ENCODE measurements at regions not wholly inside any gene's neighbourhood (a gene's known extent, or its start where the extent isn't known, plus 50 kb on each side); places are given as distances from the start of the nearest gene placed in this dataset.

GRCh38 chr4:45317739-45318138, 591.4 kb upstream of the GNPDA2 start:
- no peak overlapping the region for H3K4ac ChIP-seq (ENCODE audit: low read depth, low read length)
- H3K36me3 ChIP-seq (ENCODE audit: control insufficient read depth in 1 of 2, insufficient read depth in 2 of 2, low read length in 2 of 2): no peaks in the 10 kb centered on the region
- H3K18ac ChIP-seq (ENCODE audit: low read length): no peak overlapping the region
- no peaks in the 10 kb centered on the region for H3K4me1 ChIP-seq (ENCODE audit: control insufficient read depth in 1 of 2, insufficient read depth in 2 of 2, low read length in 2 of 2)
- no CpG with 5 or more reads among the region's 1 CpG for WGBS (ENCODE audit: extremely low coverage, insufficient coverage, insufficient read length)
- H3K79me1 ChIP-seq (ENCODE audit: low read length): no peaks in the 10 kb centered on the region
- H4K8ac ChIP-seq (ENCODE audit: low read depth, low read length): no peak overlapping the region
- H2BK12ac ChIP-seq (ENCODE audit: low read length): no peak overlapping the region
- no peaks in the 10 kb centered on the region for H3K9me3 ChIP-seq (ENCODE audit: insufficient read depth, low read depth, low read length)
- no peak overlapping the region for H3K14ac ChIP-seq (ENCODE audit: low read length)
- no peak overlapping the region for H2AK5ac ChIP-seq (ENCODE audit: low read length)
- no peaks in the 10 kb centered on the region for H3K27me3 ChIP-seq (ENCODE audit: insufficient read depth, low read length)
- H3K4me2 ChIP-seq (ENCODE audit: low read length): no peak overlapping the region
- H3K9ac ChIP-seq (ENCODE audit: low read length): no peak overlapping the region
- no peak overlapping the region for H2AFZ ChIP-seq (ENCODE audit: insufficient read depth, low read length, poor library complexity)
- no peak overlapping the region for H4K12ac ChIP-seq (ENCODE audit: low read depth, low read length)
- H2BK120ac ChIP-seq (ENCODE audit: insufficient read depth, low read length, poor library complexity): no peak overlapping the region
- H4K91ac ChIP-seq (ENCODE audit: low read depth, low read length): no peak overlapping the region
- no peak overlapping the region for H3K27ac ChIP-seq (ENCODE audit: low read depth, low read length)
- H3K23ac ChIP-seq (ENCODE audit: low read length): no peak overlapping the region
- H3K79me2 ChIP-seq (ENCODE audit: control insufficient read depth, insufficient read depth, low read length, poor library complexity): no peaks in the 10 kb centered on the region
- H3K4me3 ChIP-seq (ENCODE audit: low read depth, low read length): no peak overlapping the region
- no peak for DNase-seq
- H2BK5ac ChIP-seq (ENCODE audit: low read depth, low read length, poor library complexity): no peak overlapping the region

GRCh38 chr4:45317276-45317675, 590.9 kb upstream of the GNPDA2 start:
- WGBS (ENCODE audit: extremely low coverage, insufficient coverage, insufficient read length): no CpG with 5 or more reads among the region's 2 CpGs
- H3K23ac ChIP-seq (ENCODE audit: low read length): no peak overlapping the region
- no peak overlapping the region for H2BK12ac ChIP-seq (ENCODE audit: low read length)
- H3K79me2 ChIP-seq (ENCODE audit: control insufficient read depth, insufficient read depth, low read length, poor library complexity): no peaks in the 10 kb centered on the region
- H2BK5ac ChIP-seq (ENCODE audit: low read depth, low read length, poor library complexity): no peak overlapping the region
- no peaks in the 10 kb centered on the region for H3K79me1 ChIP-seq (ENCODE audit: low read length)
- no peaks in the 10 kb centered on the region for H3K36me3 ChIP-seq (ENCODE audit: control insufficient read depth in 1 of 2, insufficient read depth in 2 of 2, low read length in 2 of 2)
- no peak overlapping the region for H4K12ac ChIP-seq (ENCODE audit: low read depth, low read length)
- H3K14ac ChIP-seq (ENCODE audit: low read length): no peak overlapping the region
- no peaks in the 10 kb centered on the region for H3K27me3 ChIP-seq (ENCODE audit: insufficient read depth, low read length)
- no peak overlapping the region for H2AFZ ChIP-seq (ENCODE audit: insufficient read depth, low read length, poor library complexity)
- H3K9ac ChIP-seq (ENCODE audit: low read length): no peak overlapping the region
- H3K4me3 ChIP-seq (ENCODE audit: low read depth, low read length): no peak overlapping the region
- H4K8ac ChIP-seq (ENCODE audit: low read depth, low read length): no peak overlapping the region
- H3K27ac ChIP-seq (ENCODE audit: low read depth, low read length): no peak overlapping the region
- no peak overlapping the region for H2AK5ac ChIP-seq (ENCODE audit: low read length)
- no peak overlapping the region for H3K4ac ChIP-seq (ENCODE audit: low read depth, low read length)
- H4K91ac ChIP-seq (ENCODE audit: low read depth, low read length): no peak overlapping the region
- H3K18ac ChIP-seq (ENCODE audit: low read length): no peak overlapping the region
- no peak overlapping the region for H3K4me2 ChIP-seq (ENCODE audit: low read length)
- no peaks in the 10 kb centered on the region for H3K9me3 ChIP-seq (ENCODE audit: insufficient read depth, low read depth, low read length)
- no peak for DNase-seq
- H3K4me1 ChIP-seq (ENCODE audit: control insufficient read depth in 1 of 2, insufficient read depth in 2 of 2, low read length in 2 of 2): no peaks in the 10 kb centered on the region
- H2BK120ac ChIP-seq (ENCODE audit: insufficient read depth, low read length, poor library complexity): no peak overlapping the region

- DNase-seq: no peak
- 100% methylated on average over 2 of the region's 2 CpGs for WGBS (ENCODE audit: extremely low coverage, insufficient coverage, insufficient read length)
These were observed 589.9 kb upstream of the GNPDA2 start for GRCh38 chr4:45316257-45316656.

GRCh38 chr4:45302828-45303227, 576.5 kb upstream of the GNPDA2 start:
- Histone ChIP-seq H3K79me1 (ENCODE audit: low read length) (no peaks in the 10 kb centered on the region), H3K9me3 (ENCODE audit: insufficient read depth, low read depth, low read length) (no peaks in the 10 kb centered on the region), H3K18ac (ENCODE audit: low read length) (no peak overlapping the region), H2AFZ (ENCODE audit: insufficient read depth, low read length, poor library complexity) (no peak overlapping the region), H3K4me1 (ENCODE audit: control insufficient read depth in 1 of 2, insufficient read depth in 2 of 2, low read length in 2 of 2) (no peaks in the 10 kb centered on the region), H4K8ac (ENCODE audit: low read depth, low read length) (no peak overlapping the region), H3K23ac (ENCODE audit: low read length) (no peak overlapping the region), H4K12ac (ENCODE audit: low read depth, low read length) (no peak overlapping the region), H3K4me3 (ENCODE audit: low read depth, low read length) (no peak overlapping the region), H3K4ac (ENCODE audit: low read depth, low read length) (no peak overlapping the region), H3K27ac (ENCODE audit: low read depth, low read length) (no peak overlapping the region), H3K79me2 (ENCODE audit: control insufficient read depth, insufficient read depth, low read length, poor library complexity) (no peaks in the 10 kb centered on the region), H2BK12ac (ENCODE audit: low read length) (no peak overlapping the region), H3K4me2 (ENCODE audit: low read length) (no peak overlapping the region), H3K9ac (ENCODE audit: low read length) (no peak overlapping the region), H2BK5ac (ENCODE audit: low read depth, low read length, poor library complexity) (no peak overlapping the region), H3K27me3 (ENCODE audit: insufficient read depth, low read length) (no peaks in the 10 kb centered on the region), H3K36me3 (ENCODE audit: control insufficient read depth in 1 of 2, insufficient read depth in 2 of 2, low read length in 2 of 2) (no peaks in the 10 kb centered on the region), H2BK120ac (ENCODE audit: insufficient read depth, low read length, poor library complexity) (no peak overlapping the region), H2AK5ac (ENCODE audit: low read length) (no peak overlapping the region), H4K91ac (ENCODE audit: low read depth, low read length) (no peak overlapping the region), H3K14ac (ENCODE audit: low read length) (no peak overlapping the region)
- whole genome bisulfite sequencing (ENCODE audit: extremely low coverage, insufficient coverage, insufficient read length): no CpG with 5 or more reads among the region's 1 CpG
- no peak for DNase-seq

More at GRCh38 chr4:45316257-45316656, 589.9 kb upstream of the GNPDA2 start:
- H2BK5ac ChIP-seq (ENCODE audit: low read depth, low read length, poor library complexity): no peak overlapping the region
- no peak overlapping the region for H3K4me2 ChIP-seq (ENCODE audit: low read length)
- no peak overlapping the region for H3K23ac ChIP-seq (ENCODE audit: low read length)
- no peaks in the 10 kb centered on the region for H3K79me2 ChIP-seq (ENCODE audit: control insufficient read depth, insufficient read depth, low read length, poor library complexity)
- no peaks in the 10 kb centered on the region for H3K27me3 ChIP-seq (ENCODE audit: insufficient read depth, low read length)
- H3K79me1 ChIP-seq (ENCODE audit: low read length): no peaks in the 10 kb centered on the region
- no peaks in the 10 kb centered on the region for H3K9me3 ChIP-seq (ENCODE audit: insufficient read depth, low read depth, low read length)
- no peak overlapping the region for H2BK12ac ChIP-seq (ENCODE audit: low read length)
- H3K4me3 ChIP-seq (ENCODE audit: low read depth, low read length): no peak overlapping the region
- no peak overlapping the region for H4K12ac ChIP-seq (ENCODE audit: low read depth, low read length)
- H3K4me1 ChIP-seq (ENCODE audit: control insufficient read depth in 1 of 2, insufficient read depth in 2 of 2, low read length in 2 of 2): no peaks in the 10 kb centered on the region
- H3K9ac ChIP-seq (ENCODE audit: low read length): no peak overlapping the region
- H3K4ac ChIP-seq (ENCODE audit: low read depth, low read length): no peak overlapping the region
- H3K14ac ChIP-seq (ENCODE audit: low read length): no peak overlapping the region
- no peak overlapping the region for H3K18ac ChIP-seq (ENCODE audit: low read length)
- H3K27ac ChIP-seq (ENCODE audit: low read depth, low read length): no peak overlapping the region
- no peaks in the 10 kb centered on the region for H3K36me3 ChIP-seq (ENCODE audit: control insufficient read depth in 1 of 2, insufficient read depth in 2 of 2, low read length in 2 of 2)
- no peak overlapping the region for H2AFZ ChIP-seq (ENCODE audit: insufficient read depth, low read length, poor library complexity)
- no peak overlapping the region for H4K91ac ChIP-seq (ENCODE audit: low read depth, low read length)
- H2AK5ac ChIP-seq (ENCODE audit: low read length): no peak overlapping the region
- H2BK120ac ChIP-seq (ENCODE audit: insufficient read depth, low read length, poor library complexity): no peak overlapping the region
- no peak overlapping the region for H4K8ac ChIP-seq (ENCODE audit: low read depth, low read length)

All from trophoblast cell (in vitro differentiated cells and primary cell).